ENCODE measurements at regions not wholly inside any gene's neighbourhood (a gene's known extent, or its start where the extent isn't known, plus 50 kb on each side); places are given as distances from the start of the nearest gene placed in this dataset.
A peak's percentile ranks its signal among the peaks of the same experiment; 100 is the strongest.
"Not testable (repeated sequence)": the region's sequence is repeated elsewhere in the genome, so short reads cannot be mapped to it uniquely, and the experiment has no call there.

GRCh38 chr4:114040319-114041116 is 61.1 kb upstream of the ARSJ start:
- TF ChIP-seq CTCF (IDR thresholded peaks at IDR 0.05) (no peak), POLR2A (IDR thresholded peaks at IDR 0.05) (no peak), POLR2AphosphoS5 (IDR thresholded peaks at IDR 0.05) (no peak), EP300 (IDR thresholded peaks at IDR 0.05) (no peak)
- H3K27ac ChIP-seq, result peak overlapping the region in 1 of 4 donors; percentile 43
- 46 to 76% methylated on average over 3 of the region's 3 CpGs for WGBS, 2 donors
- H3K4me3 ChIP-seq, result no peak overlapping the region
- no peaks in the 10 kb centered on the region for H3K27me3 ChIP-seq
- H3K36me3 ChIP-seq, result no peaks in the 10 kb centered on the region
- DNase-seq (no peak), ATAC-seq (ENCODE audit: low FRiP score in 2 of 2) (no peak)
- no peaks in the 10 kb centered on the region for H3K4me1 ChIP-seq
- no peaks in the 10 kb centered on the region for H3K9me3 ChIP-seq

DNA sequence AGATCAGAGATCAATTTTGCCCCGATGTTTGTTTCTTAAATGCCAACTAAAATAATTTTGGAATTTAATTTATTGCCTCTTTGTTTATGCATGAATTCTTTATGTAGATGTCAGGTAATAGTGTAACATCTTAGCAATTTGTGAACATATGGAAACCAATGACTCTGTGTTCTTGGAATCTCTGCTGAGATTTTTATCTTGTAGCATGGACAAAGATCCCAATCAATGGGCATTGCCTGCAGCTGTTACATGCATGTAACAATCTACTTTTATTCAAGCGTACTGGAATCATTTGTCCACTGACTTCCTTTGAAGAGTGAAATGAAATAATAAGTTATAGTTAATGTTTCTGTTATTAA is 61.6 kb upstream of the ARSJ start:
- H3K36me3 ChIP-seq, result no peaks in the 10 kb centered on the region
- H3K27ac ChIP-seq, result no peak overlapping the region
- 80 to 86% methylated on average over 2 of the region's 2 CpGs for WGBS, 2 donors
- ATAC-seq (ENCODE audit: low FRiP score in 2 of 2) (no peak), DNase-seq (no peak)
- H3K4me1 ChIP-seq, result no peaks in the 10 kb centered on the region
- no peak for TF ChIP-seq CTCF (IDR thresholded peaks at IDR 0.05)
- no peak for TF ChIP-seq POLR2A (IDR thresholded peaks at IDR 0.05)
- no peak for TF ChIP-seq POLR2AphosphoS5 (IDR thresholded peaks at IDR 0.05)
- TF ChIP-seq EP300 (IDR thresholded peaks at IDR 0.05), result no peak
- H3K9me3 ChIP-seq, result no peaks in the 10 kb centered on the region
- no peak overlapping the region for H3K4me3 ChIP-seq
- H3K27me3 ChIP-seq, result no peaks in the 10 kb centered on the region

- TF ChIP-seq CTCF (IDR thresholded peaks at IDR 0.05), result no peak
- TF ChIP-seq POLR2A (IDR thresholded peaks at IDR 0.05), result no peak
- no peak for TF ChIP-seq EP300 (IDR thresholded peaks at IDR 0.05)
- no peak for TF ChIP-seq POLR2AphosphoS5 (IDR thresholded peaks at IDR 0.05)
- DNase-seq, result no peak
- no peaks in the 10 kb centered on the region for H3K4me1 ChIP-seq
- H3K36me3 ChIP-seq, result no peaks in the 10 kb centered on the region
- no peaks in the 10 kb centered on the region for H3K9me3 ChIP-seq
- H3K27ac ChIP-seq, result no peak overlapping the region
- no peaks in the 10 kb centered on the region for H3K27me3 ChIP-seq
- no peak for ATAC-seq (ENCODE audit: low FRiP score in 2 of 2)
- H3K4me3 ChIP-seq, result no peak overlapping the region
Measured at GRCh38 chr4:114043116-114043515, 63.7 kb upstream of the ARSJ start.

DNA sequence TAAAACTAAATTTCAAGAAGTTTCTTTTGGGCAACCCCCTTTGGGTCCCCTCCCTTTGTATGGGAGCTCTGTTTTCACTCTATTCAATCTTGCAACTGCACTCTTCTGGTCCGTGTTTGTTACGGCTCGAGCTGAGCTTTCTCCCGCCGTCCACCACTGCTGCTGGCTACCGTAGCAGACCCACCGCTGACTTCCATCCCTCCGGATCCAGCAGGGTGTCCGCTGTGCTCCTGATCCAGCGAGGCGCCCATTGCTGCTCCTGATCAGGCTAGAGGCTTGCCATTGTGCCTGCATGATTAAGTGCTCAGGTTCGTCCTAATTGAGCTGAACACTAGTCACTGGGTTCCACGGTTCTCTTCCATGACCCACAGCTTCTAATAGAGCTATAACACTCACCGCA is 64.9 kb upstream of the ARSJ start:
- not testable (repeated sequence) for H3K4me3 ChIP-seq; ATAC-seq (ENCODE audit: low FRiP score in 2 of 2); H3K4me1 ChIP-seq; H3K27ac ChIP-seq; H3K27me3 ChIP-seq; H3K9me3 ChIP-seq; H3K36me3 ChIP-seq
- DNase-seq, result peak in 1 of 2 donors; percentile 31
- 97 to 98% methylated on average over 14 of the region's 14 CpGs for WGBS, 2 donors

GRCh38 chr4:114046331-114046730 is 66.9 kb upstream of the ARSJ start:
- H3K4me3 ChIP-seq, result no peak overlapping the region
- DNase-seq, result no peak
- no peaks in the 10 kb centered on the region for H3K4me1 ChIP-seq
- no peaks in the 10 kb centered on the region for H3K27me3 ChIP-seq
- 69 to 82% methylated on average over 3 of the region's 3 CpGs for WGBS, 2 donors
- no peak for ATAC-seq (ENCODE audit: low FRiP score in 2 of 2)
- TF ChIP-seq POLR2AphosphoS5 (IDR thresholded peaks at IDR 0.05) (no peak), EP300 (IDR thresholded peaks at IDR 0.05) (no peak), CTCF (IDR thresholded peaks at IDR 0.05) (no peak)
- no peak overlapping the region for H3K27ac ChIP-seq
- H3K36me3 ChIP-seq, result no peaks in the 10 kb centered on the region
- H3K9me3 ChIP-seq, result no peaks in the 10 kb centered on the region

- not testable (repeated sequence) for DNase-seq; ATAC-seq (ENCODE audit: low FRiP score in 2 of 2); H3K9me3 ChIP-seq; H3K4me3 ChIP-seq; H3K36me3 ChIP-seq; H3K27ac ChIP-seq; H3K27me3 ChIP-seq; H3K4me1 ChIP-seq
- WGBS, 2 donors, result 90 to 94% methylated on average over 3 of the region's 3 CpGs
Measured at GRCh38 chr4:114048154-114048553, 68.7 kb upstream of the ARSJ start.

All from upper lobe of left lung (tissue), 6 donors.